ENCODE measurements at regions not wholly inside any gene's neighbourhood (a gene's known extent, or its start where the extent isn't known, plus 50 kb on each side); places are given as distances from the start of the nearest gene placed in this dataset.

- no peak for DNase-seq (ENCODE audit: low spot score)
- Mint-ChIP-seq H3K4me3 (no peak overlapping the region), H3K9me3 (peaks cover 5% of the 10 kb centered on the region), H3K36me3 (no peaks in the 10 kb centered on the region), H3K4me1 (no peaks in the 10 kb centered on the region), H3K27me3 (ENCODE audit: insufficient read depth, low read depth) (no peaks in the 10 kb centered on the region), H3K27ac (no peak overlapping the region)
- Histone ChIP-seq H3K9ac (no peak overlapping the region), H3K36me3 (no peaks in the 10 kb centered on the region), H3K9me3 (ENCODE audit: low read depth) (no peaks in the 10 kb centered on the region), H3K4me2 (no peak overlapping the region), H3F3A (ENCODE audit: low read depth) (no peaks in the 10 kb centered on the region), H3K27ac (no peak overlapping the region), H2AFZ (replicated peaks) (no peak overlapping the region), H4K20me1 (ENCODE audit: low read depth) (no peaks in the 10 kb centered on the region), H3K27me3 (no peaks in the 10 kb centered on the region), H3K79me2 (ENCODE audit: low read depth) (no peaks in the 10 kb centered on the region), H3K4me3 (no peak overlapping the region), H3K4me1 (peaks cover 3% of the 10 kb centered on the region)
- TF ChIP-seq CTCF (IDR thresholded peaks at IDR 0.05) = no peak
Observed at GRCh38 chr3:89714237-89714636, 606.8 kb downstream of the EPHA3 start.

DNA sequence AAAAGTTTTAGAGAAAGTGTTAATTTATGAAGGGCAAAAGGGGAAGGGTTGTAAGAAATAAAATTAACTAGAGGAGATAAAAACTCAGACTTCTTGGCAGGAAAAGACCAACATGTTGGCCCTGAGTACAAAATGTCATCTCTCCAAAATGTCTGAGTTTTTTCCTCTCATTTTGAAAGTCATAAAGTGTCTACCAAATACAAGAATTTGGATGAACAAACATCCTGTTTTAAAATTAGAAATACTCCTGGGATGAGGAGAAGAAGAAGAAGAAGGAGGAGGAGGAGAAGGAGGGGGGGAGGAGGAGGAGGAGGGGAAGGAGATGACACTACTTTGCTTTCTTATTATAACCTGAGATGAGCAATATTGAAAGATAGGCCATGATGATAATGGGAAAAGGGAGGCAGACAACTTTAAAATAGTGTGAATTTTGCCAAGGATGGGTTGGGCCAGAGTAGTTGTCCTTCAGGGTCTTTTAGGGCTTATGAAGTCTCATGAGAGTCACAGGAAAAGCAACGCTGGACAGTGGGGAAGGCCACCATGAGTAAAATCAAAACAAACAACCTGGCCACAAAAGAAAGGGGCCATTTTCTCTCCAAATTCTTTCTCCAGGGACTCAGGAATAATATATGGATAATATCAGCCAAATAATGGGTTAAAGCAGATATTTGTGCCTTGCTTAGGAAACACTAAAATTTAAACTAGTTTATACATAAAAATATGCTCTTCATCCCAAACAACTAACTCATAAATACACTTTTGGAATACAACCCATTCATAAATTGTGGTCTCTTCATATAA is 632.9 kb downstream of the EPHA3 start:
- TF ChIP-seq EZH2 (IDR thresholded peaks at IDR 0.05) (no peak), EZH2phosphoT487 (IDR thresholded peaks at IDR 0.05) (no peak), CTCF (IDR thresholded peaks at IDR 0.05) (no peak)
- Histone ChIP-seq H3K9me3 (ENCODE audit: low read depth) (no peaks in the 10 kb centered on the region), H3F3A (ENCODE audit: low read depth) (no peaks in the 10 kb centered on the region), H3K4me3 (no peak overlapping the region), H3K4me2 (no peak overlapping the region), H3K9ac (no peak overlapping the region), H4K20me1 (ENCODE audit: low read depth) (no peaks in the 10 kb centered on the region), H2AFZ (replicated peaks) (no peak overlapping the region), H3K27me3 (no peaks in the 10 kb centered on the region), H3K36me3 (no peaks in the 10 kb centered on the region), H3K79me2 (ENCODE audit: low read depth) (no peaks in the 10 kb centered on the region), H3K4me1 (no peaks in the 10 kb centered on the region), H3K27ac (no peak overlapping the region)
- Mint-ChIP-seq H3K27me3 (ENCODE audit: insufficient read depth, low read depth) (no peaks in the 10 kb centered on the region), H3K27ac (no peak overlapping the region), H3K36me3 (no peaks in the 10 kb centered on the region), H3K9me3 (no peaks in the 10 kb centered on the region), H3K4me1 (no peaks in the 10 kb centered on the region), H3K4me3 (no peak overlapping the region)
- DNase-seq (ENCODE audit: low spot score) = no peak

- H3K4me2 ChIP-seq = no peak overlapping the region
- no peak overlapping the region for H3K9ac ChIP-seq
- no peaks in the 10 kb centered on the region for H4K20me1 ChIP-seq (ENCODE audit: low read depth)
- H3F3A ChIP-seq (ENCODE audit: low read depth) = no peaks in the 10 kb centered on the region
- no peak overlapping the region for H2AFZ ChIP-seq (replicated peaks)
- no peaks in the 10 kb centered on the region for H3K4me1 ChIP-seq
- no peak overlapping the region for H3K27ac ChIP-seq
- H3K9me3 ChIP-seq (ENCODE audit: low read depth) = no peaks in the 10 kb centered on the region
- Mint-ChIP-seq H3K27ac (no peak overlapping the region), H3K36me3 (no peaks in the 10 kb centered on the region), H3K27me3 (ENCODE audit: insufficient read depth, low read depth) (no peaks in the 10 kb centered on the region), H3K4me1 (no peaks in the 10 kb centered on the region), H3K9me3 (no peaks in the 10 kb centered on the region), H3K4me3 (no peak overlapping the region)
- DNase-seq (ENCODE audit: low spot score) = no peak
- no peaks in the 10 kb centered on the region for H3K79me2 ChIP-seq (ENCODE audit: low read depth)
- no peaks in the 10 kb centered on the region for H3K27me3 ChIP-seq
- no peak for TF ChIP-seq EZH2 (IDR thresholded peaks at IDR 0.05)
- TF ChIP-seq EZH2phosphoT487 (IDR thresholded peaks at IDR 0.05) = no peak
- no peak for TF ChIP-seq CTCF (IDR thresholded peaks at IDR 0.05)
- no peaks in the 10 kb centered on the region for H3K36me3 ChIP-seq
- H3K4me3 ChIP-seq = no peak overlapping the region
Observed at GRCh38 chr3:89740881-89741177, 633.4 kb downstream of the EPHA3 start.

Data from neural progenitor cell (in vitro differentiated cells).